ENCODE measurements at regions not wholly inside any gene's neighbourhood (a gene's known extent, or its start where the extent isn't known, plus 50 kb on each side); places are given as distances from the start of the nearest gene placed in this dataset.

DNA sequence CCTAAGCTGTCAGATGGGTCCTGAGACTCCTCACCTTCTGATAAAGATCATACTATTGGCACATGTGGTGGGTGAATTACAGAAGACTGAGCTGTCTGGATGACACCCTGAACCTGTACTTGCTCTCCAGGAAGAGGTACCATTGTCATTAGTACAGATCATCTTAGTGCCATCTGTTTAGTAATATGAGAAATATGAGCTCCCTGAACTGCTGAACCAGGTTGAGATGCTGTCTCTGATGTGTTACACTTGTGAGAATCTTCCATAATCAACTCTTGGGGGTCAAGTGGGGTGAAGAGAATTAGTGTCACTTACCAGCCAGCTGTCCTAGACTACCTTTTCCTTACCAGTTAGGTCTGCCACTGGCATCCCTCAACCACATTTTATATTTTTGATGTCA, 531.0 kb downstream of the EPHA7 start:
- Histone ChIP-seq H3K4ac (ENCODE audit: low read depth, low read length) (no peak overlapping the region), H3T11ph (ENCODE audit: low read length) (no peak overlapping the region), H4K91ac (ENCODE audit: insufficient read length, low read depth, low read length) (no peak overlapping the region), H3K56ac (ENCODE audit: insufficient read length, low read depth, low read length) (no peak overlapping the region), H3K27ac (ENCODE audit: insufficient read length, low read depth, low read length) (no peak overlapping the region), H3K27me3 (ENCODE audit: insufficient read depth, low read length) (no peaks in the 10 kb centered on the region), H3K9ac (ENCODE audit: extremely low read depth, insufficient read length, low read length) (no peak overlapping the region), H3K18ac (ENCODE audit: insufficient read length, low read depth, low read length) (no peak overlapping the region), H3K23ac (ENCODE audit: insufficient read length, low read depth, low read length) (no peak overlapping the region), H3K14ac (ENCODE audit: insufficient read depth, low read length) (no peak overlapping the region), H2BK5ac (ENCODE audit: insufficient read length, low read length) (no peak overlapping the region), H4K8ac (replicated peaks; ENCODE audit: insufficient read length, low read depth, low read length) (no peak overlapping the region), H2BK15ac (ENCODE audit: low read depth, low read length) (no peak overlapping the region), H3K79me2 (ENCODE audit: insufficient read depth, low read length) (no peaks in the 10 kb centered on the region), H2BK120ac (ENCODE audit: low read depth, low read length, poor library complexity, severe bottlenecking) (no peak overlapping the region), H3K23me2 (ENCODE audit: insufficient read length, low read depth, low read length, poor library complexity, severe bottlenecking) (no peaks in the 10 kb centered on the region), H3K79me1 (ENCODE audit: insufficient read depth, low read depth, low read length, poor library complexity, severe bottlenecking) (no peaks in the 10 kb centered on the region), H2BK20ac (ENCODE audit: low read depth, low read length, poor library complexity, severe bottlenecking) (no peak overlapping the region), H2BK12ac (ENCODE audit: insufficient read length, low read depth, low read length) (no peak overlapping the region), H4K5ac (ENCODE audit: insufficient read length, low read depth, low read length) (no peak overlapping the region), H4K20me1 (ENCODE audit: control insufficient read depth, insufficient read depth, insufficient read length) (no peaks in the 10 kb centered on the region), H3K4me1 (ENCODE audit: insufficient read depth, low read length) (no peaks in the 10 kb centered on the region), H2AFZ (ENCODE audit: low read length) (no peak overlapping the region), H2AK5ac (ENCODE audit: insufficient read length, low read length) (no peak overlapping the region), H3K9me3 (ENCODE audit: control insufficient read depth, low read depth, low read length) (no peaks in the 10 kb centered on the region), H3K4me2 (ENCODE audit: insufficient read depth, insufficient read length, low read length) (no peak overlapping the region)
- Mint-ChIP-seq H3K9me3 (peaks cover 0 to 3% of the 10 kb centered on the region in 2 experiments; a peak in 3 of 5 replicates), H3K36me3 (ENCODE audit: insufficient read depth in 1 of 3, low read depth in 3 of 3) (peaks cover 0 to 4% (median 0%) of the 10 kb centered on the region in 3 experiments; a peak in 2 of 7 replicates), H3K27ac (no peak overlapping the region; a peak in 1 of 7 replicates), H3K4me3 (no peak overlapping the region), H3K4me1 (peaks cover 2 to 3% of the 10 kb centered on the region in 2 experiments), H3K27me3 (ENCODE audit: low read depth) (no peaks in the 10 kb centered on the region)
- TF ChIP-seq, protein P1, sequence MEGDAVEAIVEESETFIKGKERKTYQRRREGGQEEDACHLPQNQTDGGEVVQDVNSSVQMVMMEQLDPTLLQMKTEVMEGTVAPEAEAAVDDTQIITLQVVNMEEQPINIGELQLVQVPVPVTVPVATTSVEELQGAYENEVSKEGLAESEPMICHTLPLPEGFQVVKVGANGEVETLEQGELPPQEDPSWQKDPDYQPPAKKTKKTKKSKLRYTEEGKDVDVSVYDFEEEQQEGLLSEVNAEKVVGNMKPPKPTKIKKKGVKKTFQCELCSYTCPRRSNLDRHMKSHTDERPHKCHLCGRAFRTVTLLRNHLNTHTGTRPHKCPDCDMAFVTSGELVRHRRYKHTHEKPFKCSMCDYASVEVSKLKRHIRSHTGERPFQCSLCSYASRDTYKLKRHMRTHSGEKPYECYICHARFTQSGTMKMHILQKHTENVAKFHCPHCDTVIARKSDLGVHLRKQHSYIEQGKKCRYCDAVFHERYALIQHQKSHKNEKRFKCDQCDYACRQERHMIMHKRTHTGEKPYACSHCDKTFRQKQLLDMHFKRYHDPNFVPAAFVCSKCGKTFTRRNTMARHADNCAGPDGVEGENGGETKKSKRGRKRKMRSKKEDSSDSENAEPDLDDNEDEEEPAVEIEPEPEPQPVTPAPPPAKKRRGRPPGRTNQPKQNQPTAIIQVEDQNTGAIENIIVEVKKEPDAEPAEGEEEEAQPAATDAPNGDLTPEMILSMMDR (conservative IDR thresholded peaks at IDR 0.05) = no peak
- DNase-seq = no peak

All from H9 (cell line).